NCI-H2171 treated with DMSO at 0.1 percent for 48 hours (cell line): ENCODE measurements at regions not wholly inside any gene's neighbourhood (a gene's known extent, or its start where the extent isn't known, plus 50 kb on each side); places are given as distances from the start of the nearest gene placed in this dataset.

Experiments
- DNase-seq: peaks from one replicate; lab custom pipeline; 2025; lab: John Stamatoyannopoulos, UW

- DNase-seq, result no peak
Measured at GRCh38 chr6:25224242-25224641, 54.9 kb upstream of the CARMIL1 start.

GRCh38 chr6:25227854-25228253 lies 51.3 kb upstream of the CARMIL1 start:
- no peak for DNase-seq
